ES-I3 (cell line): ENCODE measurements at regions not wholly inside any gene's neighbourhood (a gene's known extent, or its start where the extent isn't known, plus 50 kb on each side); places are given as distances from the start of the nearest gene placed in this dataset.
"Not testable (repeated sequence)": the region's sequence is repeated elsewhere in the genome, so short reads cannot be mapped to it uniquely, and the experiment has no call there.

Source experiments
- H3K36me3 ChIP-seq: 2 replicates; pipeline ENCODE4 v1.6.1; 2013; ENCODE audit warnings: mild to moderate bottlenecking, low read length, control low read depth, moderate library complexity; ENCODE audit not compliant: insufficient read depth
- H3K4me1 ChIP-seq: 2 replicates; pipeline ENCODE4 v1.6.1; 2013; ENCODE audit warnings: mild to moderate bottlenecking, control low read depth, low read length; ENCODE audit not compliant: insufficient read depth
- H3K9ac ChIP-seq: 2 replicates; pipeline ENCODE4 v1.6.1; 2013; ENCODE audit warnings: low read depth, mild to moderate bottlenecking, low read length, moderate library complexity
- H3K9me3 ChIP-seq: 2 replicates; pipeline ENCODE4 v1.6.1; 2013; ENCODE audit warnings: mild to moderate bottlenecking, low read length, moderate library complexity; ENCODE audit not compliant: control insufficient read depth, insufficient read depth

- H3K9me3 ChIP-seq, result no peaks in the 10 kb centered on the region
- H3K4me1 ChIP-seq, result peaks cover 12% of the 10 kb centered on the region
- H3K36me3 ChIP-seq, result no peaks in the 10 kb centered on the region
- H3K9ac ChIP-seq, result no peak overlapping the region
Observed at GRCh38 chr7:131157530-131158243, 170.0 kb upstream of the MKLN1 start.

DNA sequence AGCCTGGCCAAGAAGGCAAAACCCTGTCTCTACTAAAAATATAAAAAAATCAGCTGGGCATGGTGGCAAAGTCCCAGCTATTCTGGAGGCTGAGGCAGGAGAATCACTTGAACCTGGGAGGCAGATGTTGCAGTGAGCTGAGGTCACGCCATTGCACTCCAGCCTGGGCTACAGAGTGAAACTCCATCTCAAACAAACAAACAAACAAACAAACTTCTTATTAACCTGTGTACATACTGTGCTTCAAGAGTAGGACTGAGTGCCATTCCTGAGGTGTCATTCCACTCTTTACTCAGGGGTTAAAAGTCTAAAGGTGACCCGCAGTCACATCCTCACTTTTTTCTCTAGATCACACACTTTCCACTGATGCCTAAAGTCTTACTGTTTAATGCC, 169.4 kb upstream of the MKLN1 start:
- H3K4me1 ChIP-seq, result peaks cover 12% of the 10 kb centered on the region
- H3K9ac ChIP-seq, H3K9me3 ChIP-seq, H3K36me3 ChIP-seq: not testable (repeated sequence)

- H3K9ac ChIP-seq, result no peak overlapping the region
- peaks cover 21% of the 10 kb centered on the region for H3K4me1 ChIP-seq
- no peaks in the 10 kb centered on the region for H3K36me3 ChIP-seq
- no peaks in the 10 kb centered on the region for H3K9me3 ChIP-seq
Observed at GRCh38 chr7:131159961-131160361, 167.7 kb upstream of the MKLN1 start.

GRCh38 chr7:131161103-131161502, 166.6 kb upstream of the MKLN1 start:
- Histone ChIP-seq H3K36me3 (no peaks in the 10 kb centered on the region), H3K4me1 (peaks cover 20% of the 10 kb centered on the region), H3K9me3 (no peaks in the 10 kb centered on the region)

GRCh38 chr7:131164025-131164925, 163.4 kb upstream of the MKLN1 start:
- Histone ChIP-seq H3K36me3 (no peaks in the 10 kb centered on the region), H3K9me3 (no peaks in the 10 kb centered on the region), H3K4me1 (peaks cover 12% of the 10 kb centered on the region), H3K9ac (no peak overlapping the region)

More at GRCh38 chr7:131161103-131161502, 166.6 kb upstream of the MKLN1 start:
- H3K9ac ChIP-seq, result no peak overlapping the region

GRCh38 chr7:131166066-131166465, 161.6 kb upstream of the MKLN1 start:
- H3K9ac ChIP-seq, result no peak overlapping the region
- no peaks in the 10 kb centered on the region for H3K9me3 ChIP-seq
- peaks cover 12% of the 10 kb centered on the region for H3K4me1 ChIP-seq
- H3K36me3 ChIP-seq, result no peaks in the 10 kb centered on the region

DNA sequence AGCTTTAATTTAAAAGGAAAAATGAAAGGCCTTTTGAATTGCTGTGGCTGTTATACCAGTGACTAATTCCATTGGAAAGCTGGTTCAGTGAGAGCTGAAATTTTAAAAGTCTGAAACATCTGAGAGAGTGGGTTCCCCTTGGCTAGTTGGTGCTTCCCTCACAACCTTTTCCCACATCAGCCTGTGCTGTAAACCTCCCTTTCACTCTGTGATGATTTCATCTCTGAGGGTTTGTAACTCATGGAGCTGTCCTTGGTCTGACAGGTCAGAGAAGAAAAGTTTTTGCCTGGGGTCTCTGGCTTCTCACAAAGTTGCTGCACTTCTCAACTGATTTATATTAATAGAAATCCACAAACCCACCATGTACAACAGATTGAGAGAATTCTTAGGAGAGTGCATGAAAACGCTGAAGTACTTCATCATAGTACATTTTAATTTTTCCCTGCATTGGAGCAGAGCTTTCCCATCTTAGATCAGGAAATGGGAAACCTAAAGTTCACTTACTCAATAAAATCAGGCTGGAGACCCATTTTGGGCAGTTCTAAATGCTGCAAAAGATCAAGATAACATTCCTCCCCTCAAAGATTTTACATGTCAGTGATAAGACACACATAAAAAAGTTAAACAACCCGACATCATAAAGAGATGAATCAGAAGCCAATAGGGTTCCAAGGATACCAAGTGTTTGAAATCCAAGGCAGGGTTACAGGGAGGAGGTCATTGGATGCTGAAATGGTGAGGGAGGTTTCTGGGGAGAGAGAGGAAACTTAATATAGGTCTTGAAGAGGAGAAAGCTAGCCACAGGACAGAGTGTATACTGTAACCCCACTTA, 157.0 kb upstream of the MKLN1 start:
- Histone ChIP-seq H3K9ac (no peak overlapping the region), H3K4me1 (no peaks in the 10 kb centered on the region), H3K9me3 (no peaks in the 10 kb centered on the region), H3K36me3 (no peaks in the 10 kb centered on the region)

DNA sequence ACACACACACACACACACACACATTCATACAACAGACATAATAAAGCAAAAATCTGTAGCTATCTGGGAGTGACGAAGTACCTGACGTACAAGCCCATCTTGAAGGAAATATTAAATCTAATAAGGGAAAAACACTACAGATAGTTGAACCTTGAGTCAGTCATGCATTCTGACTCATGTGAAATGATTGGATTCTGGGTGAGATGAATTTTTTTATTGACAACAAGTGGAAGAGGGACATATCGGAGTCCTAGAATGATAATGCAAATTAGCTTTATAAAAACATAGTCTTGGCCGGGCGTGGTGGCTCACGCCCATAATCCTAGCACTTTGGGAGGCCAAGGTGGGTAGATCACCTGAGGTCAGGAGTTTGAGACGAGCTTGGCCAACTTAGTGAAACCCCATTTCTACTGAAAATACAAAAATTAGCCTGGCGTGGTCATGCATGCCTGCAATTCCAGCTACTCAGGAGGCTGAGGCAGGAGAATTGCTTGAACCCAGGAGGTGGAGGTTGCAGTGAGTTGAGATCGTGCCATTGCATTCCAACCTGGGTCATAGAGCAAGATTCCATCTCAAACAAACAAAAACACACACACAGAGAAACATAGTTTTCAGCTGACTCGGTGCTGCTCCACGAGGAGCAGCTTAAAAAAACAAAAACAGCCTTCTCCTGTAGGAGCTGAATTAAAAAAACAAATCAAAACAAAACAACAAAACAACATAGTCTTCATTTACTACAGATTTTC, 154.4 kb upstream of the MKLN1 start:
- Histone ChIP-seq H3K36me3 (no peaks in the 10 kb centered on the region), H3K9ac (no peak overlapping the region), H3K9me3 (no peaks in the 10 kb centered on the region), H3K4me1 (no peaks in the 10 kb centered on the region)

DNA sequence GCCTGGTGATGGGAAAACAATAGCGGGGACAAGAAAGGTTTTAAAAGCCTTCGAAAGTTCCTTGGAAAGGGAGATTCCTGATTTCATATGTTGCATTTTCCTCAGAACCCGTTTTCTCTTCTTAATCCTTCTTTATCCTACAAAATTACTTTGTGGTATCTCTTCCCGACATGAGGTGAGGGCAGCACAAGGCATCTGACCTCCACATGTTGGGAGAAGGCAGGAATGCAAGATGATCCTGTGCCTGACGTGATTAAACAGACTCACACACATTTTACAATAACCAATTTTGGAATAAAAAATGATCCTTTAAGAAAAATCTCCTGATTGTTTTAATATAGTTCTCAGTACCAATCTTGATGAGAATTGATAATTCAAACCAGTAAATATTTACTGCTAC, 153.3 kb upstream of the MKLN1 start:
- Histone ChIP-seq H3K9ac (no peak overlapping the region), H3K36me3 (no peaks in the 10 kb centered on the region), H3K9me3 (no peaks in the 10 kb centered on the region), H3K4me1 (no peaks in the 10 kb centered on the region)

GRCh38 chr7:131174855-131175254, 152.8 kb upstream of the MKLN1 start:
- Histone ChIP-seq H3K4me1 (no peaks in the 10 kb centered on the region), H3K9ac (no peak overlapping the region), H3K9me3 (no peaks in the 10 kb centered on the region), H3K36me3 (no peaks in the 10 kb centered on the region)

DNA sequence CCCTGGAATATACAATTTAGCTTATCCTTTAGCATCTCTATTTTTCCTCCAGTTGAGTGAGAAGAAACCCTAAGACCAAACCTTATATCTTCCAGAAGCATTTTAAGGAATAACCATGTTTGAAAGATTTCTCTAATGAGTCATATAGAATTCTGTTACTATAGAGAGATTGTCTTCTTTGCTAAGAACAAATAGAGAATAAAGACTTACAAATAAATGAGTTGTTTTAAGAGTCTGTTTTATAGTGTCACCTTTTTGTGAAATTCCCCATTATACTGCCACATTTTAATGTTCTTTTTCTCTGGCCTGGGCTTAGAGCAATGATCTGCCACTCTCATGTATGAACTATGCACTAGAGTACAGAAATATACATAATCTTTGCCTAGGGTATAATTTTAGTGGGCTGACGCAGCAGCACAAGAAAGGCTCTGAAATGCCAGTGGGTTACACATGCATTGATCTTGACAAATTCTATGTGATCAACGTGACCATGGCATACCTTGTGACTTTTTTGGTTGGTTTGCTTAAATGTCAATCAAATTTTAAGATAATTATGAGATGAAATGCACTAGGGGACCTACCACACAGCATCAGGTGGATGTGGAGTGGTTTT, 145.1 kb upstream of the MKLN1 start:
- Histone ChIP-seq H3K4me1 (no peaks in the 10 kb centered on the region), H3K9me3 (no peaks in the 10 kb centered on the region), H3K9ac (no peak overlapping the region), H3K36me3 (no peaks in the 10 kb centered on the region)

DNA sequence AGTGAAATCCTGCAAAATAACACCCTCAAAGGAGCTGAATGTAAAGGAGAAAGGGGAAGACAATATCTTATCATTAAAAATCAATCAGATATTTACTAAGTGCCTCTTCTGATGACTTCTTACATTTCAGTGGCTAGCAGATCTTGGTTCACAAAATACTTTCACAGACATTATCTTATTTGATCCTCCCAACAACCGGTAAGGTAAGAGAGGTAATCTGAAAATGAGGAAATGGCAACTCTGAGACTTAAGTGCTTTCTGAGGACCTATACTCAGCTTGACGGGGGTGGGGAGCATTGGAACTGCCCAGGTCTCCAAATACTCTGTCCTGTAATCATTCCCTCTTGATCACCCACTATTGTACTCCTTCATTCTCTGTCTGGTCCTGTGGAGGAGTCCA, 144.6 kb upstream of the MKLN1 start:
- Histone ChIP-seq H3K9me3 (no peaks in the 10 kb centered on the region), H3K9ac (no peak overlapping the region), H3K36me3 (no peaks in the 10 kb centered on the region), H3K4me1 (no peaks in the 10 kb centered on the region)

DNA sequence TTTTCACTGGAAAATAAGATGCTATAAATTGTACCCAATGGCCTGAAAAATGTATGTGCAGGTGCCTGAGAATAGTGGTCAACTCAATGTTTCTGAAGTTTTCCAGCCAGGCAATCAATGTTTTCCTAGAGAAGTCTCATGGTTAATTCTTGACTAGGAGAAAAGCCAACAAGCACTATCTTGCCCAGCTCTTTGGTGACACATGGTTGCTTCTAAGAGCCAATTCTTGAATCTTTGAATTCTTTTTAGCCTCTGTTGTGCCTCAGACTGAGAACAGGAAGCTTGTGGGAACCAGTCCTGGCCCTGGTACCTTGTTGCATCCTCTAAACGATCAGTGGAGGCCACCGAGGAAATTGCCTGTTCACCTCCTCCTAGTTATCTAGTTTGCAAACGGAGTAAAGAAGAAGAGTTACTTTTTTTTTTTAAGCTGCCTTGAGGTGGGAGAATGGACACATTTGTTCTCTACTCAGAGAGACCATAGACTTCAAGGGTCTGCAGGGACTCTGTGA, 144.0 kb upstream of the MKLN1 start:
- Histone ChIP-seq H3K36me3 (no peaks in the 10 kb centered on the region), H3K9me3 (no peaks in the 10 kb centered on the region), H3K4me1 (no peaks in the 10 kb centered on the region), H3K9ac (no peak overlapping the region)
